DOHH2 (cell line): ENCODE measurements at regions not wholly inside any gene's neighbourhood (a gene's known extent, or its start where the extent isn't known, plus 50 kb on each side); places are given as distances from the start of the nearest gene placed in this dataset.

Experiments used
- H3F3A ChIP-seq: fragments of 200-600 bp; sonication (generic), shearing (Covaris generic); 2 replicates; pipeline ENCODE4 v1.6.0; 2016; ENCODE audit warnings: antibody characterized with exemption, mild to moderate bottlenecking; ENCODE audit not compliant: control insufficient read depth, insufficient read depth
- H3K27ac ChIP-seq: fragments of 200-600 bp; sonication (generic); 2 replicates; pipeline ENCODE4 v1.5.1; 2014; ENCODE audit warnings: low read depth, mild to moderate bottlenecking, low read length, moderate library complexity
- H3K27me3 ChIP-seq: fragments of 200-600 bp; sonication (generic); 2 replicates; pipeline ENCODE4 v1.6.1; 2014; ENCODE audit warnings: mild to moderate bottlenecking, low read length, mixed read lengths; ENCODE audit not compliant: control insufficient read depth
- H3K36me3 ChIP-seq: fragments of 200-600 bp; sonication (generic); 2 replicates; pipeline ENCODE4 v1.6.1; 2014; ENCODE audit warnings: mild to moderate bottlenecking, low read length, moderate library complexity, mixed read lengths; ENCODE audit not compliant: control insufficient read depth
- H3K4me1 ChIP-seq: fragments of 200-600 bp; sonication (generic); 2 replicates; pipeline ENCODE4 v1.6.1; 2014; ENCODE audit warnings: mild to moderate bottlenecking, low read length, mixed read lengths; ENCODE audit not compliant: control insufficient read depth
- H3K4me2 ChIP-seq: fragments of 200-600 bp; sonication (generic); 2 replicates; pipeline ENCODE4 v1.6.0; 2014; ENCODE audit warnings: mild to moderate bottlenecking, low read length, moderate library complexity
- H3K4me3 ChIP-seq: fragments of 200-600 bp; sonication (generic); 2 replicates; pipeline ENCODE4 v1.5.1; 2014; ENCODE audit warnings: mild to moderate bottlenecking, low read length, mixed read lengths
- H3K79me2 ChIP-seq: fragments of 200-600 bp; sonication (generic); 2 replicates; pipeline ENCODE4 v1.6.1; 2014; ENCODE audit warnings: mild to moderate bottlenecking, low read length, mixed read lengths; ENCODE audit not compliant: control insufficient read depth
- H3K9me2 ChIP-seq: fragments of 200-600 bp; sonication (generic); replicated peaks from 2 replicates; pipeline ENCODE4 v1.6.1; 2014; ENCODE audit warnings: mild to moderate bottlenecking, low read length, mixed read lengths; ENCODE audit not compliant: control insufficient read depth
- H3K9me3 ChIP-seq: fragments of 200-600 bp; sonication (generic); 2 replicates; pipeline ENCODE4 v1.6.1; 2014; ENCODE audit warnings: antibody characterized with exemption, low read length, mixed read lengths; ENCODE audit not compliant: control insufficient read depth, insufficient read depth
- H4K20me1 ChIP-seq: fragments of 200-600 bp; sonication (generic); 2 replicates; pipeline ENCODE4 v1.6.0; 2014; ENCODE audit warnings: low read depth, mild to moderate bottlenecking, antibody characterized with exemption, low read length, moderate library complexity; ENCODE audit not compliant: control insufficient read depth, insufficient read depth
- CTCF ChIP-seq: fragments of 200-600 bp; sonication (generic); IDR thresholded peaks from one replicate; pipeline ENCODE4 v1.5.1; 2014; ENCODE audit warnings: antibody characterized with exemption, mild to moderate bottlenecking, low read depth, low read length; ENCODE audit not compliant: poor library complexity, severe bottlenecking
- EZH2phosphoT487 ChIP-seq: fragments of 200-600 bp; sonication (generic); IDR thresholded peaks from 2 replicates; pipeline ENCODE4 v1.6.1; 2017; ENCODE audit warnings: borderline replicate concordance, mild to moderate bottlenecking, antibody characterized with exemption, low read length, moderate library complexity, mixed read lengths

GRCh38 chr4:180734753-180735432 is 1508.3 kb upstream of the TENM3 start:
- Histone ChIP-seq H3K27ac (no peak overlapping the region), H3F3A (no peaks in the 10 kb centered on the region), H4K20me1 (no peaks in the 10 kb centered on the region), H3K9me3 (no peaks in the 10 kb centered on the region), H3K4me3 (no peak overlapping the region), H3K27me3 (no peaks in the 10 kb centered on the region), H3K79me2 (no peaks in the 10 kb centered on the region), H3K9me2 (no peaks in the 10 kb centered on the region), H3K36me3 (no peaks in the 10 kb centered on the region), H3K4me2 (no peak overlapping the region), H3K4me1 (no peaks in the 10 kb centered on the region)
- no peak for TF ChIP-seq EZH2phosphoT487

GRCh38 chr4:180741703-180742102 is 1501.5 kb upstream of the TENM3 start:
- TF ChIP-seq CTCF (no peak), EZH2phosphoT487 (no peak)
- H3K4me2 ChIP-seq, result no peak overlapping the region
- no peaks in the 10 kb centered on the region for H3K4me1 ChIP-seq
- no peaks in the 10 kb centered on the region for H3K9me2 ChIP-seq
- H3K36me3 ChIP-seq, result no peaks in the 10 kb centered on the region
- H3F3A ChIP-seq, result no peaks in the 10 kb centered on the region
- no peaks in the 10 kb centered on the region for H4K20me1 ChIP-seq
- no peak overlapping the region for H3K27ac ChIP-seq
- H3K79me2 ChIP-seq, result no peaks in the 10 kb centered on the region
- no peaks in the 10 kb centered on the region for H3K9me3 ChIP-seq
- 0 out of 2 replicates have a peak, but pooled peaks cover 2% of the 10 kb centered on the region for H3K27me3 ChIP-seq
- H3K4me3 ChIP-seq, result no peak overlapping the region

- TF ChIP-seq CTCF (no peak), EZH2phosphoT487 (no peak)
- Histone ChIP-seq H3K9me2 (no peaks in the 10 kb centered on the region), H3K27me3 (0 out of 2 replicates have a peak, but pooled peaks cover 2% of the 10 kb centered on the region), H3K4me1 (no peaks in the 10 kb centered on the region), H3K27ac (no peak overlapping the region), H4K20me1 (no peaks in the 10 kb centered on the region), H3K9me3 (no peaks in the 10 kb centered on the region), H3F3A (no peaks in the 10 kb centered on the region), H3K79me2 (no peaks in the 10 kb centered on the region), H3K36me3 (no peaks in the 10 kb centered on the region), H3K4me2 (no peak overlapping the region), H3K4me3 (no peak overlapping the region)
Measured at GRCh38 chr4:180745019-180745418, 1498.2 kb upstream of the TENM3 start.

GRCh38 chr4:180751009-180751408 is 1492.2 kb upstream of the TENM3 start:
- Histone ChIP-seq H3K27ac (no peak overlapping the region), H3K9me2 (no peaks in the 10 kb centered on the region), H3K79me2 (no peaks in the 10 kb centered on the region), H3F3A (no peaks in the 10 kb centered on the region), H4K20me1 (no peaks in the 10 kb centered on the region), H3K4me1 (no peaks in the 10 kb centered on the region), H3K4me3 (no peak overlapping the region), H3K27me3 (no peaks in the 10 kb centered on the region), H3K9me3 (no peaks in the 10 kb centered on the region; the same call in 1 of the 2 replicates), H3K4me2 (no peak overlapping the region), H3K36me3 (no peaks in the 10 kb centered on the region)
- TF ChIP-seq EZH2phosphoT487 (no peak), CTCF (no peak)
